Ascending aorta (tissue), 2 donors: ENCODE measurements at regions not wholly inside any gene's neighbourhood (a gene's known extent, or its start where the extent isn't known, plus 50 kb on each side); places are given as distances from the start of the nearest gene placed in this dataset.
"Not testable (repeated sequence)": the region's sequence is repeated elsewhere in the genome, so short reads cannot be mapped to it uniquely, and the experiment has no call there.

ENCODE experiments used
- DNase-seq, 2 donors: peaks; one replicate each; pipeline ENCODE4 v3.0.0-alpha.2; 2019; ENCODE audit warnings: low spot score in 2 of 2
- H3K27ac ChIP-seq, 2 donors: fragments of 200-600 bp; sonication (generic); one replicate each; pipeline ENCODE4 v1.5.1; 2016 to 2017; ENCODE audit warnings: mild to moderate bottlenecking in 1 of 2
- H3K27me3 ChIP-seq: fragments of 200-600 bp; sonication (generic); one replicate; pipeline ENCODE4 v1.5.1; 2017
- H3K36me3 ChIP-seq, 2 donors: fragments of 200-600 bp; sonication (generic); one replicate each; pipeline ENCODE4 v1.5.1; 2016
- H3K4me1 ChIP-seq, 2 donors: fragments of 200-600 bp; sonication (generic); one replicate each; pipeline ENCODE4 v1.5.1; 2016 to 2017; ENCODE audit warnings: mild to moderate bottlenecking in 1 of 2
- H3K4me3 ChIP-seq, 2 donors: fragments of 200-600 bp; sonication (generic); one replicate each; pipeline ENCODE4 v1.5.1; 2016 to 2017; ENCODE audit warnings: mild to moderate bottlenecking in 1 of 2
- H3K9me3 ChIP-seq, 2 donors: fragments of 200-600 bp; sonication (generic); one replicate each; pipeline ENCODE4 v1.5.1; 2016
- intact Hi-C: fragments of 100-400 bp; cut with DNase I; formaldehyde crosslinking; loops from one replicate; pipeline ENCODE4 v1.15.1; 2023
- TF ChIP-seq, protein P1 (sequence below), 3 experiments: fragments of 200-600 bp in 2 of 3; fragments of 450-650 bp in 1 of 3; sonication (generic) in 2 of 3; IDR thresholded peaks; one replicate each; pipeline ENCODE4 v1.5.1; 2016 to 2019; ENCODE audit warnings: antibody characterized with exemption in 3 of 3, mild to moderate bottlenecking in 1 of 3, moderate library complexity in 1 of 3

DNA sequence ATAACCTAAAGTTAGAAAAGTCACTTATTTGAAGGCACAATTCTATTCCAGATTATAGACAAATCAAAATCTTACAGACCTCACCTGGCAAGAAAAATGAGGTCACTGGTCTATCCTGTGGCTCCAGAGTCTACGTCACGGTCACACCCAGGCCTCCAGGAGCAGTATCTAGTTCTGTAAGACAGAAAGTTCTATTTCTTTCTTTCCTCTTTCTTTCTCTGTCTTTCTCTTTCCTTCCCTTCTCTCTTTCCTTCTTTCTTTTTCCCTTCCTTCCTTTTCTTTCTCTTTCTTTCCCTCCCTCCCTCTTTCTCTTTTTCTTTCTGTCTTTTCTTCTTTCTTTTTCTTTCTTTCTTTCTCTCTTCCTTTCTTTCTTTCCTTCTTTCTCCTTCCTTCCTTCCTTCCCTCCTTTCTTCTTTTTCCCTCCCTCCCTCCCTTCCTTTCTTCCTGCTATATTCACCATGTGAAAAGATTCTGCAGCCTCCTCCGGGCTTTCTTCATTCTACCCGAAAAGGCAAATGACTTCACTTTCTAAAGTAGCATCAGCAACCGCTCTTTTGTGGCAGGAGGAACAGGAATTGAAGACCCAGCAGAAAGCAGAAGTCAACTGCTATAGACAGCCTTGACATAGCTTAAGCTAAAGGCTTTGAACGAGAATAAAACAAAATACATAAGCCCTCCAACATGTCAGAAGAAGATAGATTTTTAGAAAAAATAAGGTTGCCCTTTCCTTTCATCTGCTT is 83.9 kb upstream of the SIRPG start:
- H3K4me1 ChIP-seq: no peaks in the 10 kb centered on the region
- H3K9me3 ChIP-seq: no peaks in the 10 kb centered on the region
- no peak overlapping the region for H3K4me3 ChIP-seq
- TF ChIP-seq, protein P1, sequence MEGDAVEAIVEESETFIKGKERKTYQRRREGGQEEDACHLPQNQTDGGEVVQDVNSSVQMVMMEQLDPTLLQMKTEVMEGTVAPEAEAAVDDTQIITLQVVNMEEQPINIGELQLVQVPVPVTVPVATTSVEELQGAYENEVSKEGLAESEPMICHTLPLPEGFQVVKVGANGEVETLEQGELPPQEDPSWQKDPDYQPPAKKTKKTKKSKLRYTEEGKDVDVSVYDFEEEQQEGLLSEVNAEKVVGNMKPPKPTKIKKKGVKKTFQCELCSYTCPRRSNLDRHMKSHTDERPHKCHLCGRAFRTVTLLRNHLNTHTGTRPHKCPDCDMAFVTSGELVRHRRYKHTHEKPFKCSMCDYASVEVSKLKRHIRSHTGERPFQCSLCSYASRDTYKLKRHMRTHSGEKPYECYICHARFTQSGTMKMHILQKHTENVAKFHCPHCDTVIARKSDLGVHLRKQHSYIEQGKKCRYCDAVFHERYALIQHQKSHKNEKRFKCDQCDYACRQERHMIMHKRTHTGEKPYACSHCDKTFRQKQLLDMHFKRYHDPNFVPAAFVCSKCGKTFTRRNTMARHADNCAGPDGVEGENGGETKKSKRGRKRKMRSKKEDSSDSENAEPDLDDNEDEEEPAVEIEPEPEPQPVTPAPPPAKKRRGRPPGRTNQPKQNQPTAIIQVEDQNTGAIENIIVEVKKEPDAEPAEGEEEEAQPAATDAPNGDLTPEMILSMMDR (IDR thresholded peaks at IDR 0.05): no peak
- H3K36me3 ChIP-seq: no peaks in the 10 kb centered on the region
- intact Hi-C loops: no loop called here
- H3K27me3 ChIP-seq: no peaks in the 10 kb centered on the region
- no peak overlapping the region for H3K27ac ChIP-seq
- DNase-seq: no peak

DNA sequence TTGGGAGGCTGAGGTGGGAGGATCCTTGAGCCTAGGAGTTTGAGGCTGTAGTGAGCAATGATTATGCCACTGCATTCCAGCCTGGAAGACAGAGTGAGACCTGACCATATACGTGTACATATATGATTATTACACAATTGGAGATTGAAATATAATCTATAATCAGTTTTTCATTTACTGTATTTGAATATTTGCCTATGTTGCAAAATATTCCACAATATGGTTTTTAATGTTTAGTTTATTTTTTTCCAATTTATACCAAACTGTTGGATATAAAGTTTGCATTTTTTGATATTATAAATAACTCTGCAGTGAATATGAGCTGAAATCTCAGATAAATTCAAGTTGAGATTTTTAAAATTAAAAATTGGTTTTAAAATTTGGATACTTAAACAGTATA is 79.6 kb upstream of the SIRPG start:
- H3K9me3 ChIP-seq: no peaks in the 10 kb centered on the region
- no peaks in the 10 kb centered on the region for H3K27me3 ChIP-seq
- no peaks in the 10 kb centered on the region for H3K36me3 ChIP-seq
- no peak overlapping the region for H3K27ac ChIP-seq
- TF ChIP-seq, protein P1 (IDR thresholded peaks at IDR 0.05): no peak
- DNase-seq: no peak
- H3K4me3 ChIP-seq: no peak overlapping the region
- no peaks in the 10 kb centered on the region for H3K4me1 ChIP-seq
- intact Hi-C loops: no loop called here

DNA sequence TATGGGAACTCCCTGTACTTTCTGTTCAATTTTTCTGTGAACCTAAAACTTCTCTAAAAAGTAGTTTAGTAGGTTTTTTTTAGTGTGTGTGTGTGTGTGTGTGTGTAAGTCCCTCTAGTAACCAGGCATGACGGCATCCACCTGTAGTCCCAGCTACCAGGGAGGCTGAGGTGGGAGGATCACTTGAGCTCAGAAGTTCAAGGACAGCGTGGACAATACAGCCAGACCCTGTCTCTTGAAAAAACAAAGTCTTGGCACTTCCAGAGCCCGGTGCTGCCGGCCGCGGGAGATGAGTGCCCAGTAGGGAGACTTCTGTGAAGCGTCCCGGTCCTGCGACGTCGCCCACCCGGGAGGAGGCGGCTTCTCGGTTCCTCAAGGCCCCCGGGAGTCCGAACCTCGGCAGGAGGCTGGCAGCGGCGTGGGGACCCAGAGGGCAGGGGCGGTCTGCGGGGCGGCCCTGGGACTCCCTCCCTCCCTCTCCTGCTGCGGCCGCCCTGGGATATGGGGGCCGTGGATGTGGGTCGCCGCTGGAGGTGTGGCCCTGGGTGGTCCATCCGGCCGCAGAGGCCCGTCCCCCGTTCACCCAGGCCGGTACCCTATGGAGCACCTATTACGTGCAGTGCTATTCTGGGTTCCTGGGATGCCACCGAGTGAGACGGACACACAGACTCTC is 78.0 kb upstream of the SIRPG start:
- Histone ChIP-seq H3K4me1 (no peaks in the 10 kb centered on the region), H3K4me3 (no peak overlapping the region), H3K9me3 (no peaks in the 10 kb centered on the region), H3K27ac (no peak overlapping the region), H3K36me3 (no peaks in the 10 kb centered on the region), H3K27me3 (no peaks in the 10 kb centered on the region)
- DNase-seq: no peak
- intact Hi-C loops: no loop called here
- TF ChIP-seq, protein P1 (IDR thresholded peaks at IDR 0.05): no peak

DNA sequence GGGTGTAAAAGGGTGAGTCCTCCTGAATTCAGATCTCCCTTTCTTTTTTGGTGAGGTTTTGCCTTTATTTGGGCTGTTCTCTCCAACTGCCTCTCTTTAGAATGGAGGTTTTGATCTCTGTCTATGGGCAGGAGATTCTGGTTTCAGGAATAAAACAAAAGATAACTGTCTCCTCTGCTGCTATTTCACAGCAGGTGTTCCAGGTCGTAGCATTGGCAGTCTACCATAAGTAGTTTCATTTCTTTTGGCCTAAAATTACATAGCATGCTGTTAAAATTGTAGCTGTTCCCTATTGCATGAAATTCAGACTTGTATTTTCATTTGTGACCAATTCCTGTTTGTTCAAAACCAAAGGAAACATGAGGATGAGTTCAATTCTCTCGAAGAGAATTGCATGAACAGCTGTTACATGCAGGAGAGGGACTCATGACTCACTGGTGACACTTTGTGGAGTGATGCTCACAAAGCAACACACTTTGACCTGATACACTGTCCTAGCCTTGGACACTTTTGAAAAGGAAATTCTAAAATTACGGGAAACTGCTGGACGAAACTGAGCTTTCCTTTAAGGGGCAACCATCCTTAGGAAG is 76.8 kb upstream of the SIRPG start:
- no peaks in the 10 kb centered on the region for H3K27me3 ChIP-seq
- no peak overlapping the region for H3K27ac ChIP-seq
- H3K4me1 ChIP-seq: no peaks in the 10 kb centered on the region
- intact Hi-C loops: no loop called here
- DNase-seq: no peak
- no peaks in the 10 kb centered on the region for H3K36me3 ChIP-seq
- TF ChIP-seq, protein P1 (IDR thresholded peaks at IDR 0.05): no peak
- H3K4me3 ChIP-seq: no peak overlapping the region
- no peaks in the 10 kb centered on the region for H3K9me3 ChIP-seq

DNA sequence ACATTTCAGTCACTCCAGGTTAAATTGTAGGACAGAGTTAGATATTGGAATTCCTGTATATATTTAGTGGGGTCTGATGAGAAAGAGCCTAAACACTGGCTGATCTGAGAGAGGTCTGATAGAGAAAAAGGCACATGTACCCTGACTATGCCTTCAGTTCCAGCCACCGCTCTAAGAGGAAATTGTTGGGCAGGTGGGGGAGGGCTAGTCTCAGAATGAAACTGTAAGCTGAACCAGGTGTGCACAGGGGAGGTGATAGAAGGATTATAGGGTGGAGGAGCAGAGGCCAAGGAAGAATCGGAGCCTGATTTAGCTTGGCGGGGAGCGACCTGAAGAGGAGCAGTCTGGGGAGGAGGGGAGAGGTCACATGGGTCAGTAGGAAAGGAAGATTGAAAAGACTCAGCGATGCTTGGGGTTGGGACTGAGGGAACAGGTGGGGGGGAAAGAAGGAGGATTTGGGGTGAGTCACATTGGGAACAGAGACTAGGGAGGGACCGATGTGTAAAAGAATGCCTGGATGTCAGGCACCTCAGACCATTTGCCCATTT is 74.3 kb upstream of the SIRPG start:
- intact Hi-C loops, H3K4me3 ChIP-seq, H3K9me3 ChIP-seq, H3K27ac ChIP-seq, H3K36me3 ChIP-seq, H3K4me1 ChIP-seq, DNase-seq, H3K27me3 ChIP-seq: not testable (repeated sequence)

DNA sequence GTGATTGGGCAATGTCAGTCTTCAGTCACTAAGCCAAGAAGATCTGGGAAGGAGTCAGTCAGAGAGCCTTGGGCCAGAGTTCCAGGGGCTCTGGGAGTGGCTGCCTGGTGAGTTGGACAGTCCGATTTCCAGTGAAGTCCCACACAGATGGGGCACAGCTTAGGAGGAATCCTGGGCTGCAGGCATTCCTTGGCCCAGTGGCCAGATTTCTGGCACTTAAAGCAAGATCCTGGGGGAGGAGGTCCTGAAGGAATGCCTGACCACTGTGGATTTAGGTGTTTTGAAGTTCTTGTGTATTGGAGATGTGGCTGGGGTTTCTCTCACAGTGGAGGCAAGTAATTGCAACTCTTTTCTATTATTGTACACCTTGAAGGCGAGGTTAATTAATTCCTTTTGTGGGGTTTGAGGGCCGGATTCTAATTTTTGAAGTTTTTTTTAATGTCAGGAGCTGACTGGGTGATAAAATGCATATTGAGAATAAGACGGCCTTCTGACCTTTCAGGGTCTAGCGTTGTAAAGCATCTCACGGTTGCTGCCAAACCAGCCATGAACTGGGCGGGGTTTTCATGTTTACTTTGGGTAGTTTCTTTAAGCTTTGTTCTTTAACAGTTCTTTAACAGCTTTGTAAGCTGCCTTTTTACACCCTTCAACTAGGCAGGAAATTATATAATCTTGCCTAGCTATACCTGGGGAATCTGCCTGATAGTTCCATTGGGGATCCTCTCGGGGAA is 73.6 kb upstream of the SIRPG start:
- H3K4me3 ChIP-seq, DNase-seq, H3K27ac ChIP-seq, intact Hi-C loops, H3K4me1 ChIP-seq, H3K36me3 ChIP-seq, H3K27me3 ChIP-seq, H3K9me3 ChIP-seq: not testable (repeated sequence)

DNA sequence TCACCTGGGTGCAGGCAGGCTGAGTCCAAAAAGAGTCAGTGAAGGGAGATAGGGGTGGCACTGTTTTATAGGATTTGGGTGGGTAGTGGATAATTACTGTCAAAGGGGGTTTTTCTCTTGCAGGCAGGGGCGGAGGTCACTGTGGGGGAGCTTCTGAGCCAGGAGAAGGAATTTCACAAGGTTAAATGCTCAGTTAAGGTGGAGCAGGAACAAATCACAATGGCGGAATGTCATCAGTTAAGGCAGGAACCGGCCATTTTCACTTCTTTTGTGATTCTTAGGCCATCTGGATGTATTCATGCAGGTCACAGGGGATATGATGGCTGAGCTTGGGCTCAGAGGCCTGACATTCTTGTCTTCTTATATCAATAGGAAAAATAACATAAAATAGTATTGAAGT is 69.7 kb upstream of the SIRPG start:
- DNase-seq, intact Hi-C loops, H3K9me3 ChIP-seq, H3K4me1 ChIP-seq, H3K27me3 ChIP-seq, H3K36me3 ChIP-seq, H3K27ac ChIP-seq, H3K4me3 ChIP-seq: not testable (repeated sequence)
